Panc1 (cell line): ENCODE measurements at regions not wholly inside any gene's neighbourhood (a gene's known extent, or its start where the extent isn't known, plus 50 kb on each side); places are given as distances from the start of the nearest gene placed in this dataset.

ENCODE experiments used
- ATAC-seq: fragments of 200-7000 bp; cut with Tn5 transposase; 2 replicates; pipeline ENCODE4 v1.9.1; 2020; ENCODE audit warnings: mild to moderate bottlenecking, moderate library complexity
- BruUV-seq: library from RNA; stranded (reverse); fragments of 400-500 nt; replicated peaks from 2 replicates; lab custom pipeline; 2021; lab: Mats Ljungman, UMichigan
- CTCF ChIA-PET: fragments of 300-600 bp; sonication (Branson Sonifier 250); formaldehyde crosslinking; loops from one replicate; lab custom pipeline; 2022; ENCODE audit warnings: antibody characterized with exemption; lab: Charles Lee
- POLR2A ChIA-PET: fragments of 300-600 bp; sonication (Branson Sonifier 250); formaldehyde crosslinking; loops from one replicate; lab custom pipeline; 2022; ENCODE audit warnings: antibody characterized with exemption; lab: Charles Lee
- DNase-seq: peaks from one replicate; pipeline ENCODE4 v3.0.0-alpha.2; 2010; ENCODE audit warnings: low read depth, low spot score
- H3K27ac ChIP-seq: 2 replicates; pipeline ENCODE4 v1.5.1; 2011; ENCODE audit warnings: mild to moderate bottlenecking, low read length, inconsistent platforms
- H3K27me3 ChIP-seq: fragments of 200-500 bp; sonication (Bioruptor generic); 2 replicates; pipeline ENCODE4 v1.6.0; 2014; ENCODE audit warnings: low read length, inconsistent platforms; ENCODE audit not compliant: control insufficient read depth, insufficient read depth
- H3K36me3 ChIP-seq: fragments of 200-500 bp; sonication (Bioruptor generic); 2 replicates; pipeline ENCODE4 v1.5.1; 2014; ENCODE audit warnings: inconsistent platforms, mild to moderate bottlenecking, low read length, moderate library complexity; ENCODE audit not compliant: control insufficient read depth, insufficient read depth
- H3K4me1 ChIP-seq: 2 replicates; pipeline ENCODE4 v1.5.1; 2011; ENCODE audit warnings: inconsistent platforms, mild to moderate bottlenecking, low read length, moderate library complexity; ENCODE audit not compliant: control insufficient read depth, insufficient read depth
- H3K4me3 ChIP-seq, 2 experiments: 2 replicates each; pipeline ENCODE4 v1.5.1; 2011 to 2012; ENCODE audit warnings: low read depth in 2 of 2, low read length in 2 of 2, mild to moderate bottlenecking in 2 of 2, inconsistent platforms in 1 of 2, moderate library complexity in 1 of 2
- H3K9me3 ChIP-seq: fragments of 200-500 bp; sonication (Bioruptor generic); 2 replicates; pipeline ENCODE4 v1.5.1; 2014; ENCODE audit warnings: low read depth, mild to moderate bottlenecking, inconsistent platforms, low read length, moderate library complexity; ENCODE audit not compliant: control insufficient read depth, insufficient read depth
- POLR2AphosphoS5 ChIP-seq: IDR thresholded peaks from 2 replicates; pipeline ENCODE4 v1.6.1; 2012; ENCODE audit warnings: mild to moderate bottlenecking, low read depth, low read length, moderate library complexity
- SIN3A ChIP-seq: IDR thresholded peaks from 2 replicates; pipeline ENCODE4 v1.6.1; 2012; ENCODE audit warnings: low read depth, mild to moderate bottlenecking, low read length, moderate library complexity, borderline replicate concordance; ENCODE audit not compliant: insufficient read depth
- TCF7L2 ChIP-seq: IDR thresholded peaks from 2 replicates; pipeline ENCODE4 v1.6.1; 2011; ENCODE audit warnings: mild to moderate bottlenecking, low read depth, low read length, inconsistent platforms
- in situ Hi-C: cut with HindIII; loops from 2 replicates; pipeline ENCODE4 v1.10.0; 2016; ENCODE audit warnings: low sequenced_read_pairs, low pct_unique_long_range_greater_than_20kb
- intact Hi-C: fragments of 100-400 bp; cut with micrococcal nuclease; formaldehyde crosslinking; loops from one replicate; pipeline ENCODE4 v1.10.0; 2022; ENCODE audit not compliant: unreplicated experiment
- TF ChIP-seq, protein P1 (sequence below), 2 experiments: IDR thresholded peaks; 2 replicates each; pipeline ENCODE4 v1.6.1; 2011 to 2012; ENCODE audit warnings: low read depth in 2 of 2, control low read depth in 1 of 2, low read length in 1 of 2, mild to moderate bottlenecking in 1 of 2, moderate library complexity in 1 of 2; ENCODE audit not compliant: insufficient read depth in 1 of 2
- TF ChIP-seq, protein P2 (sequence below): fragments of 450-650 bp; IDR thresholded peaks from 2 replicates; pipeline ENCODE4 v1.5.1; 2017; ENCODE audit warnings: mild to moderate bottlenecking

DNA sequence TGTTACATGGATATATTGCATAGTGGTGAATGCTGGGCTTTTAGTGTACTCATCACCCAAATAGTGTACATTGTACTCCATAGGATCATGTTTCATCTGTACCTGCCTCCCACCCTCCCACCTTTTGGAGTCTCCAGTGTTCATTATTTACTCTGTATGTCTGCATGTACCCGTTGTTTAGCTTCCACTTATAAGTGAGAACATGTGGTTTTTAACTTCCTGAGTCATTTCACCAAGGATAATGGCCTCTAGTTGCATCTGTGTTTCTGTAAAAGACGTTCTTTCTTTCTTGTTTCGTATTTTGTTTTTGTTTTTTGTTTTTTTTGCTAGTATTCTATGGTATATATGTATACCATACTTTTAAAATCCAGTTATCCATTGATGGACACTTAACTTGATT lies 107.5 kb downstream of the MSTN start:
- no peaks in the 10 kb centered on the region for H3K4me1 ChIP-seq
- POLR2A ChIA-PET: no interaction called here
- intact Hi-C loops: no loop called here
- no peak for ATAC-seq
- CTCF ChIA-PET: no interaction called here
- H3K27me3 ChIP-seq: no peaks in the 10 kb centered on the region
- TF ChIP-seq TCF7L2: no peak
- TF ChIP-seq, protein P1, sequence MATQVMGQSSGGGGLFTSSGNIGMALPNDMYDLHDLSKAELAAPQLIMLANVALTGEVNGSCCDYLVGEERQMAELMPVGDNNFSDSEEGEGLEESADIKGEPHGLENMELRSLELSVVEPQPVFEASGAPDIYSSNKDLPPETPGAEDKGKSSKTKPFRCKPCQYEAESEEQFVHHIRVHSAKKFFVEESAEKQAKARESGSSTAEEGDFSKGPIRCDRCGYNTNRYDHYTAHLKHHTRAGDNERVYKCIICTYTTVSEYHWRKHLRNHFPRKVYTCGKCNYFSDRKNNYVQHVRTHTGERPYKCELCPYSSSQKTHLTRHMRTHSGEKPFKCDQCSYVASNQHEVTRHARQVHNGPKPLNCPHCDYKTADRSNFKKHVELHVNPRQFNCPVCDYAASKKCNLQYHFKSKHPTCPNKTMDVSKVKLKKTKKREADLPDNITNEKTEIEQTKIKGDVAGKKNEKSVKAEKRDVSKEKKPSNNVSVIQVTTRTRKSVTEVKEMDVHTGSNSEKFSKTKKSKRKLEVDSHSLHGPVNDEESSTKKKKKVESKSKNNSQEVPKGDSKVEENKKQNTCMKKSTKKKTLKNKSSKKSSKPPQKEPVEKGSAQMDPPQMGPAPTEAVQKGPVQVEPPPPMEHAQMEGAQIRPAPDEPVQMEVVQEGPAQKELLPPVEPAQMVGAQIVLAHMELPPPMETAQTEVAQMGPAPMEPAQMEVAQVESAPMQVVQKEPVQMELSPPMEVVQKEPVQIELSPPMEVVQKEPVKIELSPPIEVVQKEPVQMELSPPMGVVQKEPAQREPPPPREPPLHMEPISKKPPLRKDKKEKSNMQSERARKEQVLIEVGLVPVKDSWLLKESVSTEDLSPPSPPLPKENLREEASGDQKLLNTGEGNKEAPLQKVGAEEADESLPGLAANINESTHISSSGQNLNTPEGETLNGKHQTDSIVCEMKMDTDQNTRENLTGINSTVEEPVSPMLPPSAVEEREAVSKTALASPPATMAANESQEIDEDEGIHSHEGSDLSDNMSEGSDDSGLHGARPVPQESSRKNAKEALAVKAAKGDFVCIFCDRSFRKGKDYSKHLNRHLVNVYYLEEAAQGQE (IDR thresholded peaks at IDR 0.05; ENCODE audit: insufficient read depth in 1 of 2, low read depth in 2 of 2, low read length in 1 of 2): no peak
- no peak for TF ChIP-seq SIN3A
- TF ChIP-seq POLR2AphosphoS5: no peak
- TF ChIP-seq, protein P2, sequence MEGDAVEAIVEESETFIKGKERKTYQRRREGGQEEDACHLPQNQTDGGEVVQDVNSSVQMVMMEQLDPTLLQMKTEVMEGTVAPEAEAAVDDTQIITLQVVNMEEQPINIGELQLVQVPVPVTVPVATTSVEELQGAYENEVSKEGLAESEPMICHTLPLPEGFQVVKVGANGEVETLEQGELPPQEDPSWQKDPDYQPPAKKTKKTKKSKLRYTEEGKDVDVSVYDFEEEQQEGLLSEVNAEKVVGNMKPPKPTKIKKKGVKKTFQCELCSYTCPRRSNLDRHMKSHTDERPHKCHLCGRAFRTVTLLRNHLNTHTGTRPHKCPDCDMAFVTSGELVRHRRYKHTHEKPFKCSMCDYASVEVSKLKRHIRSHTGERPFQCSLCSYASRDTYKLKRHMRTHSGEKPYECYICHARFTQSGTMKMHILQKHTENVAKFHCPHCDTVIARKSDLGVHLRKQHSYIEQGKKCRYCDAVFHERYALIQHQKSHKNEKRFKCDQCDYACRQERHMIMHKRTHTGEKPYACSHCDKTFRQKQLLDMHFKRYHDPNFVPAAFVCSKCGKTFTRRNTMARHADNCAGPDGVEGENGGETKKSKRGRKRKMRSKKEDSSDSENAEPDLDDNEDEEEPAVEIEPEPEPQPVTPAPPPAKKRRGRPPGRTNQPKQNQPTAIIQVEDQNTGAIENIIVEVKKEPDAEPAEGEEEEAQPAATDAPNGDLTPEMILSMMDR: no peak
- H3K9me3 ChIP-seq: no peaks in the 10 kb centered on the region
- H3K27ac ChIP-seq: no peak overlapping the region
- in situ Hi-C loops: no loop called here
- H3K36me3 ChIP-seq: no peaks in the 10 kb centered on the region
- BruUV-seq: no TSS peak
- no peak overlapping the region for H3K4me3 ChIP-seq
- no peak for DNase-seq

DNA sequence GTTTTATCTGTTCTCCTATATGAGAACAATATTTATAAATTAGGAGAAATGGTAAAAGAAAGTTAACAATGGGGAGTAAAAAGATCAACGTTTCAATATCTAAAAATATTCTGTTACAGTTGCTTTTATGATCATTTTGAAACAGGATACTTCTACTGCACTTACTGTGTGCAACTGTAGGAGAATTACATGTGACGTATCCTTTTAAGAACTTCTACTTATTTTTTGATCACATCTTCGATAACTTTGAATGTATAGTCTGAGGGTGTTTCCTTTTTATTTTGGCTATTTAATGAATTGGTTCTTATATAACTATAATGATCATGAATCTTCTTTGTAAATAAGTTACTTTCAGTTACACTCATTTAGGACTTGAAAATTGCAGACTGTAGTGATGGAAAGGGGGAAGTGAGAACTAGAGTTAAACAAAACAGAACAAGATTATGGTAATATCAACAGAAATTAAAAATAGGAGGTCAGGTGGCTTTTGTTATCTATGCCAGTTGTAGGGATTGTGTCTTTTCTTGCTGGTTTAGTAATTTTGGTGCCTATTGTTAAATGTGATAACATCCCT lies 109.9 kb downstream of the MSTN start:
- intact Hi-C loops: no loop called here
- CTCF ChIA-PET: no interaction called here
- H3K4me3 ChIP-seq: no peak overlapping the region
- H3K27me3 ChIP-seq: no peaks in the 10 kb centered on the region
- BruUV-seq: no TSS peak
- TF ChIP-seq, protein P2: no peak
- TF ChIP-seq SIN3A (no peak), POLR2AphosphoS5 (no peak), TCF7L2 (no peak)
- TF ChIP-seq, protein P1 (IDR thresholded peaks at IDR 0.05; ENCODE audit: insufficient read depth in 1 of 2, low read depth in 2 of 2, low read length in 1 of 2): no peak
- H3K36me3 ChIP-seq: no peaks in the 10 kb centered on the region
- H3K4me1 ChIP-seq: no peaks in the 10 kb centered on the region
- no peak overlapping the region for H3K27ac ChIP-seq
- POLR2A ChIA-PET: no interaction called here
- DNase-seq (no peak), ATAC-seq (no peak)
- no peaks in the 10 kb centered on the region for H3K9me3 ChIP-seq
- in situ Hi-C loops: no loop called here
